ENCODE measurements at regions not wholly inside any gene's neighbourhood (a gene's known extent, or its start where the extent isn't known, plus 50 kb on each side); places are given as distances from the start of the nearest gene placed in this dataset.
"Not testable (repeated sequence)": the region's sequence is repeated elsewhere in the genome, so short reads cannot be mapped to it uniquely, and the experiment has no call there.

- DNase-seq (ENCODE audit: extremely low spot score) = no peak
- CTCF ChIA-PET = no interaction called here
- POLR2A ChIA-PET = no interaction called here
- TF ChIP-seq, protein P1, sequence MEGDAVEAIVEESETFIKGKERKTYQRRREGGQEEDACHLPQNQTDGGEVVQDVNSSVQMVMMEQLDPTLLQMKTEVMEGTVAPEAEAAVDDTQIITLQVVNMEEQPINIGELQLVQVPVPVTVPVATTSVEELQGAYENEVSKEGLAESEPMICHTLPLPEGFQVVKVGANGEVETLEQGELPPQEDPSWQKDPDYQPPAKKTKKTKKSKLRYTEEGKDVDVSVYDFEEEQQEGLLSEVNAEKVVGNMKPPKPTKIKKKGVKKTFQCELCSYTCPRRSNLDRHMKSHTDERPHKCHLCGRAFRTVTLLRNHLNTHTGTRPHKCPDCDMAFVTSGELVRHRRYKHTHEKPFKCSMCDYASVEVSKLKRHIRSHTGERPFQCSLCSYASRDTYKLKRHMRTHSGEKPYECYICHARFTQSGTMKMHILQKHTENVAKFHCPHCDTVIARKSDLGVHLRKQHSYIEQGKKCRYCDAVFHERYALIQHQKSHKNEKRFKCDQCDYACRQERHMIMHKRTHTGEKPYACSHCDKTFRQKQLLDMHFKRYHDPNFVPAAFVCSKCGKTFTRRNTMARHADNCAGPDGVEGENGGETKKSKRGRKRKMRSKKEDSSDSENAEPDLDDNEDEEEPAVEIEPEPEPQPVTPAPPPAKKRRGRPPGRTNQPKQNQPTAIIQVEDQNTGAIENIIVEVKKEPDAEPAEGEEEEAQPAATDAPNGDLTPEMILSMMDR (IDR thresholded peaks at IDR 0.05; ENCODE audit: control extremely low read depth, extremely low read depth, low read depth, missing control alignments) = no peak
Observed at GRCh38 chr6:22124756-22125155, 172.1 kb downstream of the PRL start.

DNA sequence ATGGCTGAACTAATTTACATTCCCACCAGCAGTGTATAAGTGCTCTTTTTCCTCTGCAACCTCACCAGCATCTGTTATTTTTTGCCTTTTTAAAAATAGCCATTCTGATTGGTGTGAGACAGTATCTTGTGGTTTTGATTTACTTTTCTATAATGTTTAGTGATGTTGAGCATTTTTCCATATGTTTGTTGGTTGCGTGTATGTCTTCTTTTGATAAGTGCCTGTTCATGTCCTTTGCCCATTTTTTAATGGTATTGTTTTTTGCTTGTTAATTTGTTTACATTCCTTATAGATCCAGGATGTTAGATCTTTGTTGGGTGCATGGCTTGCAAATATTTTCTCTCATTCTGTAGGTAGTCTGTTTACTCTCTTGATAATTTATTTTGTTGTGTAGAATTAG is 169.9 kb downstream of the PRL start:
- no peak for DNase-seq (ENCODE audit: extremely low spot score)
- TF ChIP-seq, protein P1 (IDR thresholded peaks at IDR 0.05; ENCODE audit: control extremely low read depth, extremely low read depth, low read depth, missing control alignments) = no peak
- CTCF ChIA-PET = no interaction called here
- POLR2A ChIA-PET = no interaction called here

DNA sequence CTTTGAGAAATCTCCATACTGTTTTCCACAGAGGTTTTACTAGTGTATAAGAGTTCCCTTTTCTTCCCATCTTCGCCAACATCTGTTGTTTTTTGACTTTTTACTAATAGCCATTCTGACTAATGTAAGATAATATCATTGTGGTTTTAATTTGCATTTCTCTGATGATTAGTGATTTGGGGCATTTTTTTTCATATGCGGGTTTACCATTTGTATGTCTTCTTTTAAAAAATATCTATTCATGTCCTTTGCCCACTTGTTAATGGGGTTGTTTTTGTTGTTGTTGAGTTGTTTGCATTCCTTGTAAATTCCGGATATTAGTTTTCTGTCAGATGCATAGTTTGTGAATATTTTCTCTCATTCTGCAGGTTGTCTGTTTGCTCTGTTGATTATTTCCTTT is 167.1 kb downstream of the PRL start:
- DNase-seq (ENCODE audit: extremely low spot score) = no peak
- POLR2A ChIA-PET = no interaction called here
- TF ChIP-seq, protein P1 (IDR thresholded peaks at IDR 0.05; ENCODE audit: control extremely low read depth, extremely low read depth, low read depth, missing control alignments) = no peak
- CTCF ChIA-PET = no interaction called here

GRCh38 chr6:22132656-22133055 is 164.2 kb downstream of the PRL start:
- ChIA-PET CTCF (no interaction called here), POLR2A (no interaction called here)
- TF ChIP-seq, protein P1 (IDR thresholded peaks at IDR 0.05; ENCODE audit: control extremely low read depth, extremely low read depth, low read depth, missing control alignments) = no peak
- no peak for DNase-seq (ENCODE audit: extremely low spot score)

- POLR2A ChIA-PET = no interaction called here
- TF ChIP-seq, protein P1 (IDR thresholded peaks at IDR 0.05; ENCODE audit: control extremely low read depth, extremely low read depth, low read depth, missing control alignments) = no peak
- DNase-seq (ENCODE audit: extremely low spot score) = no peak
- CTCF ChIA-PET = no interaction called here
Observed at GRCh38 chr6:22133357-22133756, 163.5 kb downstream of the PRL start.

GRCh38 chr6:22134308-22134707 is 162.5 kb downstream of the PRL start:
- TF ChIP-seq, protein P1 (IDR thresholded peaks at IDR 0.05; ENCODE audit: control extremely low read depth, extremely low read depth, low read depth, missing control alignments) = no peak
- ChIA-PET POLR2A (no interaction called here), CTCF (no interaction called here)
- no peak for DNase-seq (ENCODE audit: extremely low spot score)

DNA sequence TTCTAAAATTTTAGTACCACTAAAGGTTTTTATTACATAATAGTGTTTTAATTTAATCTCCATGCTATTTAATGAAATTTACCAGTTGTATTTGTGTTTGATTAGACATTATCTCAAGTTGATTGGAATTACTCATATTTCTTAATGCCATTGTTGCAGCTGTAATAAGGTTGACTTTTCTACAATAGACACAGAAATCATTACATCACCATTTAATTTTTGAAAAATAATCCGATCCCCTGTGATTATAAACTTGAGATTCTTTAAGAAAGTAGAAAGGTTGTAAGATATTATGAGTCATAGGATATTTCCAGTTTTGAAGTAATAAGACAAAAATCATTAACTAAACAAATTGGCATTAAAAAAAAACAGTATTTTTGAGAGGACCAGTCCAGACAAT is 161.4 kb downstream of the PRL start:
- ChIA-PET POLR2A (no interaction called here), CTCF (no interaction called here)
- no peak for DNase-seq (ENCODE audit: extremely low spot score)
- TF ChIP-seq, protein P1 (IDR thresholded peaks at IDR 0.05; ENCODE audit: control extremely low read depth, extremely low read depth, low read depth, missing control alignments) = no peak

DNA sequence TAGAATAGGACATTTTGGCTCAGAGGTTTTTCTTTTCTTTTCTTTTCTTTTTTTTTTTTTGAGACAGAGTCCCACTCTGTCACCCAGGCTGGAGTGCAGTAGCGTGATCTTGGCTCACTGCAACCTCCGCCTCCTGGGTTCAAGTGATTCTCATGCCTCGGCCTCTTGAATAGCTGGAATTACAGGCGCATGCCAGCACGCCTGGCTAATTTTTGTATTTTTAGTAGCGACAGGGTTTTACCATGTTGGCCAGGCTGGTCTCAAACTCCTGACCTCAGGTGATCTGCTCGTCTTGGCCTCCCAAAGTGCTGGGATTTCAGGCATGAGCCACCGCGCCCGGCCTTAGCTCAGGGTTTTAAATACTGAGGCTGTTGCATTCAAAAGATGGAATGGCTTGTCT is 156.1 kb downstream of the PRL start:
- DNase-seq (ENCODE audit: extremely low spot score); POLR2A ChIA-PET; CTCF ChIA-PET: not testable (repeated sequence)
